HepG2 (cell line): ENCODE measurements at regions not wholly inside any gene's neighbourhood (a gene's known extent, or its start where the extent isn't known, plus 50 kb on each side); places are given as distances from the start of the nearest gene placed in this dataset.

Source experiments
- ATF5 ChIP-seq: sonication (generic); formaldehyde crosslinking; IDR thresholded peaks from 2 replicates; pipeline ENCODE4 v1.4.0; 2020; ENCODE audit warnings: mild to moderate bottlenecking, low read depth, missing genetic modification reagents
- BRCA1 ChIP-seq: sonication (generic); formaldehyde crosslinking; IDR thresholded peaks from 2 replicates; pipeline ENCODE4 v1.4.0; 2020; ENCODE audit warnings: missing genetic modification reagents
- CTCF ChIP-seq: sonication (generic); formaldehyde crosslinking; IDR thresholded peaks from 2 replicates; pipeline ENCODE4 v1.5.0; 2020; ENCODE audit warnings: mild to moderate bottlenecking, missing genetic modification reagents, moderate library complexity
- DNMT1 ChIP-seq: sonication (generic); formaldehyde crosslinking; IDR thresholded peaks from 2 replicates; pipeline ENCODE4 v1.5.1; 2020; ENCODE audit warnings: mild to moderate bottlenecking, missing genetic modification reagents
- ELF1 ChIP-seq: sonication (generic); formaldehyde crosslinking; IDR thresholded peaks from 2 replicates; pipeline ENCODE4 v1.4.0; 2020; ENCODE audit warnings: missing genetic modification reagents
- EP300 ChIP-seq, 3 experiments: sonication (generic) in 1 of 3; formaldehyde crosslinking in 1 of 3; IDR thresholded peaks; 2 replicates each; pipeline versions ENCODE4 v1.5.1 to v1.6.1; 2011 to 2020; ENCODE audit warnings: low read depth in 2 of 3, low read length in 2 of 3, borderline replicate concordance in 1 of 3, improper control_type of control experiment in 1 of 3, mild to moderate bottlenecking in 1 of 3, missing genetic modification reagents in 1 of 3, moderate library complexity in 1 of 3
- IRF2 ChIP-seq: IDR thresholded peaks from 2 replicates; pipeline ENCODE4 v1.6.1; 2018; ENCODE audit warnings: missing genetic modification reagents, missing compliant biosample characterization
- MAZ ChIP-seq, 2 experiments: sonication (generic) in 1 of 2; formaldehyde crosslinking in 1 of 2; IDR thresholded peaks; 2 replicates each; pipeline versions ENCODE4 v1.5.0 to v1.6.1; 2012 to 2020; ENCODE audit warnings: low read depth in 2 of 2, mild to moderate bottlenecking in 2 of 2, borderline replicate concordance in 1 of 2, improper control_type of control experiment in 1 of 2, low read length in 1 of 2, missing genetic modification reagents in 1 of 2, moderate library complexity in 1 of 2
- TOE1 ChIP-seq: sonication (generic); formaldehyde crosslinking; IDR thresholded peaks from 2 replicates; pipeline ENCODE4 v1.4.0; 2020; ENCODE audit warnings: mild to moderate bottlenecking, missing genetic modification reagents
- ZBTB14 ChIP-seq: sonication (generic); formaldehyde crosslinking; IDR thresholded peaks from 2 replicates; pipeline ENCODE4 v1.4.0; 2020; ENCODE audit warnings: missing genetic modification reagents
- ZNF44 ChIP-seq: sonication (generic); formaldehyde crosslinking; IDR thresholded peaks from 2 replicates; pipeline ENCODE4 v1.5.1; 2020; ENCODE audit warnings: mild to moderate bottlenecking, missing genetic modification reagents
- ZNF446 ChIP-seq: sonication (generic); formaldehyde crosslinking; IDR thresholded peaks from 2 replicates; pipeline ENCODE4 v1.5.0; 2020; ENCODE audit warnings: mild to moderate bottlenecking, missing genetic modification reagents
- ZNF549 ChIP-seq: sonication (generic); formaldehyde crosslinking; IDR thresholded peaks from 2 replicates; pipeline ENCODE4 v1.5.0; 2020; ENCODE audit warnings: missing genetic modification reagents
- ZSCAN29 ChIP-seq: sonication (generic); formaldehyde crosslinking; conservative IDR thresholded peaks from 2 replicates; pipeline ENCODE4 v1.4.0; 2020; ENCODE audit warnings: mild to moderate bottlenecking, missing genetic modification reagents

- no peak for TF ChIP-seq ZNF446 (CRISPR knock-in tag)
- TF ChIP-seq EP300 (IDR thresholded peaks at IDR 0.05; ENCODE audit: low read depth in 2 of 2, low read length in 2 of 2): no peak
- no peak for TF ChIP-seq EP300 (CRISPR knock-in tag; IDR thresholded peaks at IDR 0.05; ENCODE audit: borderline replicate concordance)
- TF ChIP-seq MAZ (IDR thresholded peaks at IDR 0.05; ENCODE audit: borderline replicate concordance, low read depth, low read length): no peak
- no peak for TF ChIP-seq MAZ (CRISPR knock-in tag; IDR thresholded peaks at IDR 0.05; ENCODE audit: low read depth)
- TF ChIP-seq ZSCAN29 (CRISPR knock-in tag): no peak
- TF ChIP-seq ZNF44 (CRISPR knock-in tag): no peak
- TF ChIP-seq ZNF549: no peak
- no peak for TF ChIP-seq ELF1
- no peak for TF ChIP-seq BRCA1 (CRISPR knock-in tag)
- no peak for TF ChIP-seq DNMT1 (CRISPR knock-in tag)
- TF ChIP-seq IRF2: no peak
- no peak for TF ChIP-seq ATF5 (CRISPR knock-in tag)
- TF ChIP-seq ZBTB14: no peak
- TF ChIP-seq CTCF: no peak
- TF ChIP-seq TOE1 (CRISPR knock-in tag): no peak
Observed at GRCh38 chr6:5876076-5876475, 130.6 kb downstream of the NRN1 start.
